ENCODE measurements at regions not wholly inside any gene's neighbourhood (a gene's known extent, or its start where the extent isn't known, plus 50 kb on each side); places are given as distances from the start of the nearest gene placed in this dataset.
A peak's percentile ranks its signal among the peaks of the same experiment; 100 is the strongest.

- no peak for TF ChIP-seq CTCF (IDR thresholded peaks at IDR 0.05)
Measured at GRCh38 chr3:76043746-76044145, 258.4 kb upstream of the ZNF717 start.

- TF ChIP-seq CTCF (IDR thresholded peaks at IDR 0.05): peak; percentile 68
Measured at GRCh38 chr3:76044601-76045600, 259.6 kb upstream of the ZNF717 start.

- TF ChIP-seq CTCF (IDR thresholded peaks at IDR 0.05): no peak
Measured at GRCh38 chr3:76047368-76047767, 262.0 kb upstream of the ZNF717 start.

GRCh38 chr3:76049776-76050175 lies 264.4 kb upstream of the ZNF717 start:
- TF ChIP-seq CTCF (IDR thresholded peaks at IDR 0.05): no peak

GRCh38 chr3:76051145-76051544 lies 265.8 kb upstream of the ZNF717 start:
- no peak for TF ChIP-seq CTCF (IDR thresholded peaks at IDR 0.05)

- TF ChIP-seq CTCF (IDR thresholded peaks at IDR 0.05): no peak
Measured at GRCh38 chr3:76054404-76054803, 269.1 kb upstream of the ZNF717 start.

- TF ChIP-seq CTCF (IDR thresholded peaks at IDR 0.05): no peak
Measured at GRCh38 chr3:76061654-76062053, 276.3 kb upstream of the ZNF717 start.

Measured in LNCAP (cell line).